Natural killer cell (primary cell): ENCODE measurements at regions not wholly inside any gene's neighbourhood (a gene's known extent, or its start where the extent isn't known, plus 50 kb on each side); places are given as distances from the start of the nearest gene placed in this dataset.

ENCODE experiments used
- ATAC-seq, 3 donors: fragments of 150-1000 bp in 2 of 3; fragments of 200-7000 bp in 1 of 3; cut with Tn5 transposase; 1 replicate in 1 of 3; 2 replicates in 2 of 3; pipeline ENCODE4 v1.10.0; 2021; ENCODE audit warnings: mild to moderate bottlenecking in 2 of 3, moderate library complexity in 2 of 3
- DNase-seq, 2 donors: peaks; one replicate each; pipeline versions ENCODE4 v3.0.0 to v3.0.0-alpha.2; 2013 to 2021; ENCODE audit warnings: mixed read lengths in 1 of 2
- H3K27ac ChIP-seq: one replicate; pipeline ENCODE4 v1.5.1; 2013; ENCODE audit warnings: mild to moderate bottlenecking, low read length
- H3K27me3 ChIP-seq: one replicate; pipeline ENCODE4 v1.6.1; 2013; ENCODE audit warnings: low read length; ENCODE audit not compliant: control insufficient read depth, insufficient read depth
- H3K36me3 ChIP-seq: one replicate; pipeline ENCODE4 v1.6.1; 2013; ENCODE audit warnings: low read length; ENCODE audit not compliant: control insufficient read depth, insufficient read depth
- H3K4me1 ChIP-seq: one replicate; pipeline ENCODE4 v1.6.1; 2013; ENCODE audit warnings: low read length; ENCODE audit not compliant: control insufficient read depth, insufficient read depth
- H3K4me3 ChIP-seq: one replicate; pipeline ENCODE4 v1.5.1; 2013; ENCODE audit warnings: low read length
- H3K9me3 ChIP-seq: one replicate; pipeline ENCODE4 v1.6.1; 2013; ENCODE audit warnings: low read length; ENCODE audit not compliant: control insufficient read depth, insufficient read depth
- H3K27ac Mint-ChIP-seq, 2 donors: one replicate each; pipeline ENCODE4 v1.8.0; 2022; ENCODE audit warnings: mild to moderate bottlenecking in 2 of 2, mixed read lengths in 2 of 2, moderate library complexity in 1 of 2
- H3K27me3 Mint-ChIP-seq, 2 donors: one replicate each; pipeline ENCODE4 v1.8.0; 2022; ENCODE audit warnings: low read depth in 2 of 2, mixed read lengths in 2 of 2
- H3K36me3 Mint-ChIP-seq: one replicate; pipeline ENCODE4 v1.8.0; 2022; ENCODE audit warnings: mixed read lengths
- H3K4me1 Mint-ChIP-seq, 2 donors: one replicate each; pipeline ENCODE4 v1.8.0; 2022; ENCODE audit warnings: mixed read lengths in 2 of 2
- H3K4me3 Mint-ChIP-seq: one replicate; pipeline ENCODE4 v1.8.0; 2022; ENCODE audit warnings: mild to moderate bottlenecking, moderate library complexity, mixed read lengths
- H3K9me3 Mint-ChIP-seq, 2 donors: one replicate each; pipeline ENCODE4 v1.8.0; 2022; ENCODE audit warnings: mixed read lengths in 2 of 2
- CTCF ChIP-seq: fragments of 200-600 bp; IDR thresholded peaks from one replicate; pipeline ENCODE4 v1.8.0; 2022; ENCODE audit warnings: antibody characterized with exemption
- WGBS: methylation state at CpG from one replicate; pipeline ENCODE4 v1.1.7; 2013; ENCODE audit warnings: missing lambda C conversion rate; ENCODE audit not compliant: insufficient coverage; 5-methylcytosine and 5-hydroxymethylcytosine counted together
- intact Hi-C: fragments of 100-400 bp; cut with micrococcal nuclease; formaldehyde crosslinking; loops from one replicate; pipeline ENCODE4 v1.14.2; 2022

- 85% methylated on average over 1 of the region's 1 CpG for WGBS
- H3K9me3 Mint-ChIP-seq = peaks cover 18 to 23% of the 10 kb centered on the region in 2 donors
These were observed 847.8 kb downstream of the RPS29 start for GRCh38 chr14:48738186-48738925.

DNA sequence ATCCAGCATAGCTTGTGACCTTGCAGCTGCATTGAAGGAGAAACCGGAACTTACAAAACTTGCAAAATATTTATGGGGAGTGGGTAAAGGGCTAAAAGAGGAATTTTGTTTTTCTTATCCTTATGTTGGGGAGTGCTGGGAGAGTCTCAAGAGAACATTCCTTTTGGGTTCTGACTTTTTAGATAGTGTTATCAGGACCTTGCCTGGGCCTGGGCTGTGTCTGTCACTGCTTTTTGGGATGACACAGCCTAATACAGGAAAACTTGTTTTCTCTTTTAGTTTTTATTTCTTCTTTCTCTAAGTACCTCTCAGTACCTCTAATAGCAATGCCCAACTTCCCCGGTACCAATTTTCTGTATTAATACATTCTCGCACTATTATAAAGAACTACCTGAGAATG is 850.6 kb downstream of the RPS29 start:
- ATAC-seq (no peak), DNase-seq (no peak)
- Mint-ChIP-seq H3K27ac (no peak overlapping the region), H3K9me3 (peaks cover 12 to 17% of the 10 kb centered on the region in 2 donors), H3K4me3 (no peak overlapping the region), H3K4me1 (no peaks in the 10 kb centered on the region), H3K27me3 (no peaks in the 10 kb centered on the region), H3K36me3 (no peaks in the 10 kb centered on the region)
- no peak for TF ChIP-seq CTCF
- no peaks in the 10 kb centered on the region for H3K27me3 ChIP-seq
- H3K4me3 ChIP-seq = no peak overlapping the region
- H3K27ac ChIP-seq = no peak overlapping the region
- no peaks in the 10 kb centered on the region for H3K36me3 ChIP-seq
- intact Hi-C loops = no loop called here
- peaks cover 2% of the 10 kb centered on the region for H3K9me3 ChIP-seq
- WGBS = 97% methylated on average over 1 of the region's 3 CpGs
- H3K4me1 ChIP-seq = no peaks in the 10 kb centered on the region

More at GRCh38 chr14:48738186-48738925, 847.8 kb downstream of the RPS29 start:
- Mint-ChIP-seq H3K4me1 (no peaks in the 10 kb centered on the region), H3K36me3 (no peaks in the 10 kb centered on the region), H3K27ac (no peak overlapping the region), H3K27me3 (no peaks in the 10 kb centered on the region), H3K4me3 (no peak overlapping the region)
- Histone ChIP-seq H3K36me3 (no peaks in the 10 kb centered on the region), H3K27ac (no peak overlapping the region), H3K4me3 (no peak overlapping the region), H3K9me3 (peaks cover 2% of the 10 kb centered on the region), H3K4me1 (no peaks in the 10 kb centered on the region), H3K27me3 (no peaks in the 10 kb centered on the region)
- no peak for ATAC-seq
- no peak for TF ChIP-seq CTCF
- intact Hi-C loops = no loop called here
- DNase-seq = no peak

- Mint-ChIP-seq H3K27me3 (no peaks in the 10 kb centered on the region), H3K36me3 (no peaks in the 10 kb centered on the region), H3K4me3 (no peak overlapping the region), H3K27ac (no peak overlapping the region), H3K4me1 (no peaks in the 10 kb centered on the region), H3K9me3 (peaks cover 8 to 13% of the 10 kb centered on the region in 2 donors)
- no peaks in the 10 kb centered on the region for H3K4me1 ChIP-seq
- ATAC-seq (no peak), DNase-seq (no peak)
- no peak for TF ChIP-seq CTCF
- no peak overlapping the region for H3K27ac ChIP-seq
- intact Hi-C loops = no loop called here
- H3K4me3 ChIP-seq = no peak overlapping the region
- peaks cover 2% of the 10 kb centered on the region for H3K9me3 ChIP-seq
- WGBS = 79% methylated on average over 2 of the region's 2 CpGs
- no peaks in the 10 kb centered on the region for H3K36me3 ChIP-seq
- H3K27me3 ChIP-seq = no peaks in the 10 kb centered on the region
These were observed 854.9 kb downstream of the RPS29 start for GRCh38 chr14:48731260-48731659.
